GM12878 (cell line): ENCODE measurements at regions not wholly inside any gene's neighbourhood (a gene's known extent, or its start where the extent isn't known, plus 50 kb on each side); places are given as distances from the start of the nearest gene placed in this dataset.

Source experiments
- ATAC-seq: fragments of 200-7000 bp; cut with Tn5 transposase; 3 replicates; pipeline ENCODE4 v1.9.1; 2020; ENCODE audit warnings: mild to moderate bottlenecking, moderate library complexity
- BruUV-seq: library from RNA; stranded (reverse); fragments of 400-500 nt; replicated peaks from 2 replicates; lab custom pipeline; 2021; lab: Mats Ljungman, UMichigan
- CTCF ChIA-PET: fragments of 300-600 bp; sonication (Branson Sonifier 250); formaldehyde crosslinking; extraction: SDS; loops from one replicate; lab custom pipeline; 2021; ENCODE audit warnings: inconsistent platforms; lab: Yijun Ruan, JAX
- POLR2A ChIA-PET: fragments of 350-600 bp; formaldehyde crosslinking; extraction: SDS; loops from one replicate; lab custom pipeline; 2021; ENCODE audit warnings: inconsistent platforms; lab: Charles Lee
- RAD21 ChIA-PET: fragments of 300-600 bp; sonication (Branson Sonifier 250); formaldehyde crosslinking; loops from one replicate; lab custom pipeline; 2023; ENCODE audit warnings: antibody characterized with exemption; ENCODE audit not compliant: unreplicated experiment; lab: Charles Lee
- SMC1A ChIA-PET: fragments of 300-600 bp; sonication (Branson Sonifier 250); formaldehyde crosslinking; loops from one replicate; lab custom pipeline; 2023; ENCODE audit not compliant: unreplicated experiment, uncharacterized antibody; lab: Charles Lee
- DNase-seq: peaks from one replicate; pipeline ENCODE4 v3.0.0-alpha.2; 2011; ENCODE audit warnings: low read depth, low spot score
- FAIRE-seq: peaks from 3 replicates; lab custom pipeline; 2011; peaks lifted over from hg19 to GRCh38; lab: Jason Lieb, UNC
- H2AFZ ChIP-seq: 2 replicates; pipeline ENCODE4 v1.6.0; 2011; ENCODE audit warnings: low read depth, low read length, control low read depth; ENCODE audit not compliant: control insufficient read depth
- H3K27ac ChIP-seq: 2 replicates; pipeline ENCODE4 v1.5.1; 2011; ENCODE audit warnings: control low read depth; ENCODE audit not compliant: control insufficient read depth, insufficient read depth
- H3K27me3 ChIP-seq, 2 experiments: replicated peaks in 1 of 2; 2 replicates each; pipeline versions ENCODE4 v1.6.0 to v1.6.1; 2011; ENCODE audit warnings: low read length in 1 of 2; ENCODE audit not compliant: control insufficient read depth in 2 of 2, insufficient read depth in 2 of 2
- H3K36me3 ChIP-seq, 2 experiments: 2 replicates each; pipeline ENCODE4 v1.5.1; 2011; ENCODE audit warnings: low read length in 1 of 2; ENCODE audit not compliant: control insufficient read depth in 2 of 2, insufficient read depth in 2 of 2
- H3K4me1 ChIP-seq: 2 replicates; pipeline ENCODE4 v1.6.1; 2011; ENCODE audit warnings: mild to moderate bottlenecking, low read length, moderate library complexity, mixed read lengths; ENCODE audit not compliant: control insufficient read depth, insufficient read depth
- H3K4me2 ChIP-seq: 2 replicates; pipeline ENCODE4 v1.6.0; 2011; ENCODE audit warnings: control low read depth; ENCODE audit not compliant: control insufficient read depth, insufficient read depth
- H3K4me3 ChIP-seq: fragments of 200-600 bp; sonication (generic); 2 replicates; pipeline ENCODE4 v1.5.1; 2016
- H3K79me2 ChIP-seq: 2 replicates; pipeline ENCODE4 v1.6.0; 2011; ENCODE audit warnings: low read length; ENCODE audit not compliant: control insufficient read depth, insufficient read depth
- H3K9ac ChIP-seq: 2 replicates; pipeline ENCODE4 v1.8.0; 2011; ENCODE audit warnings: low read length, control low read depth, mixed read lengths; ENCODE audit not compliant: control insufficient read depth, insufficient read depth
- H3K9me3 ChIP-seq: replicated peaks from 3 replicates; pipeline ENCODE4 v1.5.1; 2011; ENCODE audit warnings: mild to moderate bottlenecking, low read length; ENCODE audit not compliant: control insufficient read depth, insufficient read depth
- H4K20me1 ChIP-seq: 2 replicates; pipeline ENCODE4 v1.6.0; 2011; ENCODE audit not compliant: control insufficient read depth, insufficient read depth
- BACH1 ChIP-seq: fragments of 450-650 bp; IDR thresholded peaks from 2 replicates; pipeline ENCODE4 v1.6.1; 2017; ENCODE audit warnings: mild to moderate bottlenecking, borderline replicate concordance
- BMI1 ChIP-seq: fragments of 450-650 bp; IDR thresholded peaks from 2 replicates; pipeline ENCODE4 v1.6.1; 2016; ENCODE audit warnings: mild to moderate bottlenecking, moderate library complexity, borderline replicate concordance
- CHD1 ChIP-seq: IDR thresholded peaks from 2 replicates; pipeline ENCODE4 v1.6.1; 2012; ENCODE audit warnings: low read depth, low read length, improper control_type of control experiment
- HDAC6 ChIP-seq: fragments of 200-600 bp; sonication (generic); IDR thresholded peaks from one replicate; pipeline ENCODE4 v1.8.0; 2017; ENCODE audit warnings: antibody characterized with exemption; ENCODE audit not compliant: unreplicated experiment
- HDGF ChIP-seq: fragments of 450-650 bp; IDR thresholded peaks from 2 replicates; pipeline ENCODE4 v1.6.1; 2016; ENCODE audit warnings: antibody characterized with exemption
- LARP7 ChIP-seq: fragments of 450-650 bp; IDR thresholded peaks from 2 replicates; pipeline ENCODE4 v1.6.1; 2017; ENCODE audit warnings: mild to moderate bottlenecking
- NFIC ChIP-seq: IDR thresholded peaks from 2 replicates; pipeline ENCODE4 v1.6.1; 2012; ENCODE audit warnings: low read depth, mild to moderate bottlenecking, inconsistent platforms, low read length, moderate library complexity
- NFYA ChIP-seq: IDR thresholded peaks from 2 replicates; pipeline ENCODE4 v1.6.1; 2011; ENCODE audit warnings: low read depth, mild to moderate bottlenecking, low read length, improper control_type of control experiment, borderline replicate concordance
- NR2C2 ChIP-seq: IDR thresholded peaks from 2 replicates; pipeline ENCODE4 v1.6.1; 2011; ENCODE audit warnings: borderline replicate concordance, low read depth; ENCODE audit not compliant: control insufficient read depth, insufficient read length
- POLR2AphosphoS2 ChIP-seq: IDR thresholded peaks from 2 replicates; pipeline ENCODE4 v1.6.1; 2011; ENCODE audit warnings: low read depth, mild to moderate bottlenecking, low read length, improper control_type of control experiment, moderate library complexity
- SMAD1 ChIP-seq: fragments of 450-650 bp; IDR thresholded peaks from 2 replicates; pipeline ENCODE4 v1.6.1; 2018; ENCODE audit warnings: mild to moderate bottlenecking, low read depth; ENCODE audit not compliant: partially characterized antibody
- STAT3 ChIP-seq: IDR thresholded peaks from 2 replicates; pipeline ENCODE4 v1.6.1; 2011; ENCODE audit warnings: low read depth, low read length, improper control_type of control experiment
- WRNIP1 ChIP-seq: IDR thresholded peaks from 2 replicates; pipeline ENCODE4 v1.6.1; 2011; ENCODE audit warnings: low read depth, low read length, improper control_type of control experiment, borderline replicate concordance
- WGBS: methylation state at CpG from one replicate; pipeline ENCODE4 v1.1.6; 2016; ENCODE audit warnings: low lambda C conversion rate; ENCODE audit not compliant: insufficient replicate concordance, insufficient coverage; ENCODE audit errors: missing lambda C conversion rate; 5-methylcytosine and 5-hydroxymethylcytosine counted together
- in situ Hi-C: fragments of 300-500 bp; cut with MboI; formaldehyde crosslinking; loops from 9 replicates; pipeline ENCODE4 v1.14.3; 2018; ENCODE audit warnings: mixed read lengths
- intact Hi-C: fragments of 100-400 bp; cut with micrococcal nuclease; formaldehyde crosslinking; loops from one replicate; pipeline ENCODE4 v1.14.2; 2022; ENCODE audit not compliant: unreplicated experiment
- TF ChIP-seq, protein P1 (sequence below): fragments of 450-650 bp; IDR thresholded peaks from 2 replicates; pipeline ENCODE4 v1.6.1; 2016; ENCODE audit warnings: mild to moderate bottlenecking, moderate library complexity, borderline replicate concordance

DNA sequence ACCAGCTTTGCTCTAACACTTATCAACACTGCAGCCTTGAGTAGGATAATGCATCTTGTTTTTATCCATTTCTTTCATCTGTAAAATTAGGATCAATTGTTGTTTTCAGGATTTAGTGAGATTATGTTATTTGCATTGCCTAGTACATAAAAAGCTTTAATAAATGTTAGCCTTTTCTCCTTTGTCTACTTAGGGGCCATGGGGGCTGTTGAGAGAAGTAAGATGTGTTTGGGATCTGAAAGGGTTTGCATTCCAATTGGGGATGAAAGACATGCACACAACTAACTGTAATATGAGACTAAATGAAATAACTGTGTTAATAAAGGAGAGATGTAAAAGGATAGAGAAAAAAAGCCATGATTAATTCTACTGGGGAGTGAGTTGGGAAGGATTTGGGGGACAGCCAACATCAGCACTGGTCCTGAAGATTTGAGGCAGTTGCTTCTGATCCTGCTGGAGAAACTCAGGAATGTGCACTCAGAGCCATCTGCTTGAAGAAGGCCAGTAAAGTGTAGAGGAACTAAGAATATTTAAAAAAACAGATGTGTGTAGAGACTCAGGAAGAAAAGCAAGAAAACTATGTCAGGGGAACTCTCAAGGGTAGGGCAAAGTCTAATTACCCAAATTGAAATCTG is 236.3 kb downstream of the OLFM4 start:
- intact Hi-C loops, result no loop called here
- SMC1A ChIA-PET, result interaction anchor here (0.7 kb wide), 1 partner anchor 163 kb away, joined by 3 read pairs; no protein-coding TSS in a partner anchor

DNA sequence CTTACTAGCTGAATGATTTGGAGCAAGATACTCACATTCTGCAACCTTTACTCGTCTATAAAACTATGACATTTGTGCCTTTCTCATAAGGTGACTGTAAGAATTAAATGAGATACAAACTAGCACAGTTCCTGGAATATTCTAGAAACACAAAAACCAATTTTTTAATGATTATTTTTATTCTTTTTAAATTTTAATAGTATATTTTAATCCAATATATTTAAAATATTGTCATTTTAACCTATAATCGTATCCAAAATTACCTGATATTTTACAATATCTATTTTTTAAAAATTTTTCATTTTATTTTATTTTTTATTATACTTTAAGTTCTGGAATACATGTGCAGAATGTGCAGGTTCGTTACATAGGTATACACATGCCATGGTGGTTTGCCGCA is 238.1 kb downstream of the OLFM4 start:
- ATAC-seq (no peak), FAIRE-seq (no peak), DNase-seq (no peak)
- SMC1A ChIA-PET, result no interaction called here
- TF ChIP-seq WRNIP1 (no peak), CHD1 (no peak)
- TF ChIP-seq, protein P1, sequence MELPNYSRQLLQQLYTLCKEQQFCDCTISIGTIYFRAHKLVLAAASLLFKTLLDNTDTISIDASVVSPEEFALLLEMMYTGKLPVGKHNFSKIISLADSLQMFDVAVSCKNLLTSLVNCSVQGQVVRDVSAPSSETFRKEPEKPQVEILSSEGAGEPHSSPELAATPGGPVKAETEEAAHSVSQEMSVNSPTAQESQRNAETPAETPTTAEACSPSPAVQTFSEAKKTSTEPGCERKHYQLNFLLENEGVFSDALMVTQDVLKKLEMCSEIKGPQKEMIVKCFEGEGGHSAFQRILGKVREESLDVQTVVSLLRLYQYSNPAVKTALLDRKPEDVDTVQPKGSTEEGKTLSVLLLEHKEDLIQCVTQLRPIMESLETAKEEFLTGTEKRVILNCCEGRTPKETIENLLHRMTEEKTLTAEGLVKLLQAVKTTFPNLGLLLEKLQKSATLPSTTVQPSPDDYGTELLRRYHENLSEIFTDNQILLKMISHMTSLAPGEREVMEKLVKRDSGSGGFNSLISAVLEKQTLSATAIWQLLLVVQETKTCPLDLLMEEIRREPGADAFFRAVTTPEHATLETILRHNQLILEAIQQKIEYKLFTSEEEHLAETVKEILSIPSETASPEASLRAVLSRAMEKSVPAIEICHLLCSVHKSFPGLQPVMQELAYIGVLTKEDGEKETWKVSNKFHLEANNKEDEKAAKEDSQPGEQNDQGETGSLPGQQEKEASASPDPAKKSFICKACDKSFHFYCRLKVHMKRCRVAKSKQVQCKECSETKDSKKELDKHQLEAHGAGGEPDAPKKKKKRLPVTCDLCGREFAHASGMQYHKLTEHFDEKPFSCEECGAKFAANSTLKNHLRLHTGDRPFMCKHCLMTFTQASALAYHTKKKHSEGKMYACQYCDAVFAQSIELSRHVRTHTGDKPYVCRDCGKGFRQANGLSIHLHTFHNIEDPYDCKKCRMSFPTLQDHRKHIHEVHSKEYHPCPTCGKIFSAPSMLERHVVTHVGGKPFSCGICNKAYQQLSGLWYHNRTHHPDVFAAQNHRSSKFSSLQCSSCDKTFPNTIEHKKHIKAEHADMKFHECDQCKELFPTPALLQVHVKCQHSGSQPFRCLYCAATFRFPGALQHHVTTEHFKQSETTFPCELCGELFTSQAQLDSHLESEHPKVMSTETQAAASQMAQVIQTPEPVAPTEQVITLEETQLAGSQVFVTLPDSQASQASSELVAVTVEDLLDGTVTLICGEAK, result no peak
- in situ Hi-C loops (no loop called here), intact Hi-C loops (no loop called here)
- no peak overlapping the region for H3K4me2 ChIP-seq
- H3K27ac ChIP-seq, result no peak overlapping the region
- H2AFZ ChIP-seq, result no peak overlapping the region
- no peaks in the 10 kb centered on the region for H3K4me1 ChIP-seq
- H3K79me2 ChIP-seq, result no peaks in the 10 kb centered on the region
- H3K27me3 ChIP-seq, result no peaks in the 10 kb centered on the region
- no peaks in the 10 kb centered on the region for H4K20me1 ChIP-seq
- H3K9me3 ChIP-seq, result no peaks in the 10 kb centered on the region
- RAD21 ChIA-PET, result no interaction called here
- POLR2A ChIA-PET, result no interaction called here
- no peak overlapping the region for H3K4me3 ChIP-seq
- CTCF ChIA-PET, result no interaction called here
- no peaks in the 10 kb centered on the region for H3K36me3 ChIP-seq
- BruUV-seq, result no TSS peak
- WGBS, result 26% methylated on average over 4 of the region's 4 CpGs
- H3K9ac ChIP-seq, result no peak overlapping the region

More for the DNA sequence above, 236.3 kb downstream of the OLFM4 start:
- RAD21 ChIA-PET, result no interaction called here
- no peak overlapping the region for H3K4me2 ChIP-seq
- POLR2A ChIA-PET, result interaction anchor here (0.5 kb wide), 1 partner anchor 10 kb away, joined by 3 read pairs; no protein-coding TSS in a partner anchor
- FAIRE-seq, result no peak
- in situ Hi-C loops, result no loop called here
- no peak for ATAC-seq
- H3K79me2 ChIP-seq, result no peaks in the 10 kb centered on the region
- H4K20me1 ChIP-seq, result no peaks in the 10 kb centered on the region
- no peak overlapping the region for H3K4me3 ChIP-seq
- H3K4me1 ChIP-seq, result no peaks in the 10 kb centered on the region
- no peaks in the 10 kb centered on the region for H3K36me3 ChIP-seq
- TF ChIP-seq HDAC6 (no peak), SMAD1 (no peak), LARP7 (no peak), CHD1 (no peak), NFYA (no peak), STAT3 (no peak), POLR2AphosphoS2 (no peak), NR2C2 (no peak), BACH1 (no peak), BMI1 (no peak), HDGF (no peak), NFIC (no peak)
- CTCF ChIA-PET, result no interaction called here
- no peak overlapping the region for H3K27ac ChIP-seq
- no peaks in the 10 kb centered on the region for H3K27me3 ChIP-seq
- no peak overlapping the region for H2AFZ ChIP-seq
- no peak overlapping the region for H3K9ac ChIP-seq
- DNase-seq, result no peak
- H3K9me3 ChIP-seq, result no peaks in the 10 kb centered on the region
- no TSS peak for BruUV-seq
